ENCODE measurements at regions not wholly inside any gene's neighbourhood (a gene's known extent, or its start where the extent isn't known, plus 50 kb on each side); places are given as distances from the start of the nearest gene placed in this dataset.

DNA sequence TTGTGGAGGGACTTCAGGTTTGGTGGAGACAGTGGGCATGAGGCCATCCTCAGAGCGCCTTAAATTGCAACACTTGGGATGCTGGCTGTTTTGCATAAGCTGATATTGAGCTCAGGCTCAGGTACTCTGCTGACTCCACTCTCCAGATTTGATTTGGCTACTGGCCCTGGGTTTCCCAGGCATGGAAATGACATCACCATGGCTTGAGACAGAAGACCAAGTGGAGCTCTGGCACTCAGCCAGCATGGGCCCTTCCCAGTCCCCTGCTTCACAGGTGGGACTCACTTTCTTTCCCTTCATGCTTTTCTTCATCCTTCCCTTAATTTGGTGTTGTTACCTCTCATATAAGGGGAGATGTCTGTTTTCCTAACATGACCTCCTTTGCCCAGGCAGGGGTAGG is 72.0 kb upstream of the IL12B start:
- TF ChIP-seq POLR2AphosphoS5 (IDR thresholded peaks at IDR 0.05; ENCODE audit: low read depth) (no peak), CTCF (IDR thresholded peaks at IDR 0.05; ENCODE audit: insufficient read depth, low read length) (no peak), SPI1 (IDR thresholded peaks at IDR 0.05; ENCODE audit: borderline replicate concordance, low read depth) (no peak), GABPA (IDR thresholded peaks at IDR 0.05; ENCODE audit: low read depth) (no peak)
- TF ChIP-seq, protein P1, sequence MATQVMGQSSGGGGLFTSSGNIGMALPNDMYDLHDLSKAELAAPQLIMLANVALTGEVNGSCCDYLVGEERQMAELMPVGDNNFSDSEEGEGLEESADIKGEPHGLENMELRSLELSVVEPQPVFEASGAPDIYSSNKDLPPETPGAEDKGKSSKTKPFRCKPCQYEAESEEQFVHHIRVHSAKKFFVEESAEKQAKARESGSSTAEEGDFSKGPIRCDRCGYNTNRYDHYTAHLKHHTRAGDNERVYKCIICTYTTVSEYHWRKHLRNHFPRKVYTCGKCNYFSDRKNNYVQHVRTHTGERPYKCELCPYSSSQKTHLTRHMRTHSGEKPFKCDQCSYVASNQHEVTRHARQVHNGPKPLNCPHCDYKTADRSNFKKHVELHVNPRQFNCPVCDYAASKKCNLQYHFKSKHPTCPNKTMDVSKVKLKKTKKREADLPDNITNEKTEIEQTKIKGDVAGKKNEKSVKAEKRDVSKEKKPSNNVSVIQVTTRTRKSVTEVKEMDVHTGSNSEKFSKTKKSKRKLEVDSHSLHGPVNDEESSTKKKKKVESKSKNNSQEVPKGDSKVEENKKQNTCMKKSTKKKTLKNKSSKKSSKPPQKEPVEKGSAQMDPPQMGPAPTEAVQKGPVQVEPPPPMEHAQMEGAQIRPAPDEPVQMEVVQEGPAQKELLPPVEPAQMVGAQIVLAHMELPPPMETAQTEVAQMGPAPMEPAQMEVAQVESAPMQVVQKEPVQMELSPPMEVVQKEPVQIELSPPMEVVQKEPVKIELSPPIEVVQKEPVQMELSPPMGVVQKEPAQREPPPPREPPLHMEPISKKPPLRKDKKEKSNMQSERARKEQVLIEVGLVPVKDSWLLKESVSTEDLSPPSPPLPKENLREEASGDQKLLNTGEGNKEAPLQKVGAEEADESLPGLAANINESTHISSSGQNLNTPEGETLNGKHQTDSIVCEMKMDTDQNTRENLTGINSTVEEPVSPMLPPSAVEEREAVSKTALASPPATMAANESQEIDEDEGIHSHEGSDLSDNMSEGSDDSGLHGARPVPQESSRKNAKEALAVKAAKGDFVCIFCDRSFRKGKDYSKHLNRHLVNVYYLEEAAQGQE (IDR thresholded peaks at IDR 0.05; ENCODE audit: insufficient replicate concordance, low read depth) = no peak
- H3K27me3 ChIP-seq (ENCODE audit: insufficient read depth, poor library complexity, severe bottlenecking) = no peaks in the 10 kb centered on the region
- H3K4me3 ChIP-seq (replicated peaks; ENCODE audit: insufficient read depth, low read length) = no peak overlapping the region
- no peak for DNase-seq (ENCODE audit: low read depth in 1 of 2, low spot score in 1 of 2)
- H3K27ac ChIP-seq (replicated peaks) = no peak overlapping the region

- TF ChIP-seq, protein P1 (IDR thresholded peaks at IDR 0.05; ENCODE audit: insufficient replicate concordance, low read depth) = no peak
- TF ChIP-seq POLR2AphosphoS5 (IDR thresholded peaks at IDR 0.05; ENCODE audit: low read depth) (no peak), SPI1 (IDR thresholded peaks at IDR 0.05; ENCODE audit: borderline replicate concordance, low read depth) (no peak)
- no peak overlapping the region for H3K4me3 ChIP-seq (replicated peaks; ENCODE audit: insufficient read depth, low read length)
- no peak for DNase-seq (ENCODE audit: low read depth in 1 of 2, low spot score in 1 of 2)
- no peak overlapping the region for H3K27ac ChIP-seq (replicated peaks)
- no peaks in the 10 kb centered on the region for H3K27me3 ChIP-seq (ENCODE audit: insufficient read depth, poor library complexity, severe bottlenecking)
These were observed 72.6 kb upstream of the IL12B start for GRCh38 chr5:159402856-159403255.

DNA sequence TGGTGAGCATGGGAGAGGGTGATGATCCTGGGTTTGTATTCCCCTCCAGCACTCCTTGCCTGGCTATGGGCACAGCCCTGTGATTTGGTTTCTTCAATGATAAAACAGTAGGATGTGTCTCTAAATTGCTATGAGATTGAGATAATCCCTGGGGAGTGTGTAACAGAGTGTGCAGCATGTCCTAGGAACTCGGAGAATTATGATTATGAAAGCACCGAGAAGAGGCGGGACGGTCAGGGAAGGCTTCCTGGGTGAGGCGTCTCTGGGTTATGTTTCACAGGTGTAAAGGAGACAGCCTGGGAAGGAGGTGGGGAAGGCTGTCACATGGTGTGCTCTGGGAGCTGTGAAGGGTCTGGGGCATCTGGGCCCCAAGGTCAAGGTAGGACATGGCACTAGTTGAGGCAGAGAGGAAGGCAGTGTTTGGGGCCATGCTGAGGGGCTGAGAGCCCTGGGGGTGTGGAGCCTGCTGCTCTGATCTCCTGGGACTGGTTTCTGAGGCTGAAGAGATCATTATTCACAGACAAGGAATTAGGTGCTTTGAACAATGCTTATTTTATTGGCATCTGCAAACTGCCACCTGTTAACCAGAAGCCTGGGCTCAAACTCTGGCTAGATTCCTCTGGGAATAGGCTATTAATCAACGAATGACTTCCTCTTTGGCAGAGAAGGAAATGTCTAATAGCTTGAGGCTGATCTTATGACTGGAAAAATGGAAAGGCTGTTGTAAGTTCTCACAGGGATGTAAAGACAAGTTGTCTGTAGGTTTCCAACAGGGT is 73.8 kb upstream of the IL12B start:
- no peak for DNase-seq (ENCODE audit: low read depth in 1 of 2, low spot score in 1 of 2)
- Histone ChIP-seq H3K4me3 (replicated peaks; ENCODE audit: insufficient read depth, low read length) (no peak overlapping the region), H3K27me3 (ENCODE audit: insufficient read depth, poor library complexity, severe bottlenecking) (no peaks in the 10 kb centered on the region), H3K27ac (replicated peaks) (no peak overlapping the region)
- TF ChIP-seq SPI1 (IDR thresholded peaks at IDR 0.05; ENCODE audit: borderline replicate concordance, low read depth) = peak; percentile 19; the same call in 1 of the 2 replicates
- TF ChIP-seq CTCF (IDR thresholded peaks at IDR 0.05; ENCODE audit: insufficient read depth, low read length) = no peak

DNA sequence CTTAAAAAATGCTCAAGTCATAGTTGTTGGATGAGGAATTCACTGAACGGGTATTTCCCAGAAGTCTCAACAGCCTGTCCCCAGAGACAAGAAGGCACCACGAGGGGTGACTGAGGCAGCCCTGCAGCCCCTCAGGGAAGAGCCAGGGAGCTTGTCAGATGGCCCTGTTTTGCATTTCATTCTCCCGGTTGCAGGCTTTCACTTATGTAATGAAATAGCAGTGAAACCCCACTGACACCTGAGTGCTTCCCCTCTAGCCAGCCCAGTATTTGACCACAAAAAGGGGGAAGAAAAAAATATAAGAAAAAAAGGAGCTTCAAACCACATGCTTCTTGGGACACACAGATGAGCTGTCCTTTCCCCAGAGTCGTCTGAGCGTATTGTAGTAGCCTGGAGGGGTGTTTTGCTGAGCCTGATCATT is 75.3 kb upstream of the IL12B start:
- DNase-seq (ENCODE audit: low read depth in 1 of 2, low spot score in 1 of 2) = peak; percentile 41 to 77
- H3K4me3 ChIP-seq (replicated peaks; ENCODE audit: insufficient read depth, low read length) = no peak overlapping the region

GRCh38 chr5:159406571-159406970 is 76.3 kb upstream of the IL12B start:
- H3K27me3 ChIP-seq (ENCODE audit: insufficient read depth, poor library complexity, severe bottlenecking) = no peaks in the 10 kb centered on the region
- TF ChIP-seq SPI1 (IDR thresholded peaks at IDR 0.05; ENCODE audit: borderline replicate concordance, low read depth) (no peak), POLR2AphosphoS5 (IDR thresholded peaks at IDR 0.05; ENCODE audit: low read depth) (no peak), GABPA (IDR thresholded peaks at IDR 0.05; ENCODE audit: low read depth) (no peak), CTCF (IDR thresholded peaks at IDR 0.05; ENCODE audit: insufficient read depth, low read length) (no peak)
- TF ChIP-seq, protein P1 (IDR thresholded peaks at IDR 0.05; ENCODE audit: insufficient replicate concordance, low read depth) = no peak
- DNase-seq (ENCODE audit: low read depth in 1 of 2, low spot score in 1 of 2) = no peak
- no peak overlapping the region for H3K27ac ChIP-seq (replicated peaks)
- no peak overlapping the region for H3K4me3 ChIP-seq (replicated peaks; ENCODE audit: insufficient read depth, low read length)

More for the DNA sequence above, 75.3 kb upstream of the IL12B start:
- Histone ChIP-seq H3K27ac (replicated peaks) (no peak overlapping the region), H3K27me3 (ENCODE audit: insufficient read depth, poor library complexity, severe bottlenecking) (no peaks in the 10 kb centered on the region)
- TF ChIP-seq POLR2AphosphoS5 (IDR thresholded peaks at IDR 0.05; ENCODE audit: low read depth) (no peak), SPI1 (IDR thresholded peaks at IDR 0.05; ENCODE audit: borderline replicate concordance, low read depth) (peak; percentile 34; the same call in 1 of the 2 replicates)
